ENCODE measurements at regions not wholly inside any gene's neighbourhood (a gene's known extent, or its start where the extent isn't known, plus 50 kb on each side); places are given as distances from the start of the nearest gene placed in this dataset.

- no peak for TF ChIP-seq POLR2A (IDR thresholded peaks at IDR 0.05; ENCODE audit: low read depth)
- no peak for TF ChIP-seq POLR2AphosphoS5 (IDR thresholded peaks at IDR 0.05)
- TF ChIP-seq CTCF (IDR thresholded peaks at IDR 0.05), result no peak
These were observed 115.3 kb upstream of the ARX start for GRCh38 chrX:25131055-25131454.

Data from esophagus muscularis mucosa (tissue), 3 donors.